Astrocyte of the cerebellum (primary cell): ENCODE measurements at regions not wholly inside any gene's neighbourhood (a gene's known extent, or its start where the extent isn't known, plus 50 kb on each side); places are given as distances from the start of the nearest gene placed in this dataset.

Experiments used
- DNase-seq: peaks from one replicate; pipeline ENCODE4 v3.0.0-alpha.2; 2011; ENCODE audit warnings: low read depth
- H3K4me3 ChIP-seq: 2 replicates; pipeline ENCODE4 v1.5.1; 2011; ENCODE audit warnings: mild to moderate bottlenecking, low read depth, low read length, moderate library complexity
- in situ Hi-C: cut with HindIII; loops from 2 replicates; pipeline ENCODE4 v1.10.0; 2017; ENCODE audit warnings: low sequenced_read_pairs
- TF ChIP-seq, protein P1 (sequence below): IDR thresholded peaks from 2 replicates; pipeline ENCODE4 v1.5.1; 2012; ENCODE audit warnings: low read length, low read depth, moderate library complexity, mild to moderate bottlenecking; ENCODE audit errors: missing control alignments

DNA sequence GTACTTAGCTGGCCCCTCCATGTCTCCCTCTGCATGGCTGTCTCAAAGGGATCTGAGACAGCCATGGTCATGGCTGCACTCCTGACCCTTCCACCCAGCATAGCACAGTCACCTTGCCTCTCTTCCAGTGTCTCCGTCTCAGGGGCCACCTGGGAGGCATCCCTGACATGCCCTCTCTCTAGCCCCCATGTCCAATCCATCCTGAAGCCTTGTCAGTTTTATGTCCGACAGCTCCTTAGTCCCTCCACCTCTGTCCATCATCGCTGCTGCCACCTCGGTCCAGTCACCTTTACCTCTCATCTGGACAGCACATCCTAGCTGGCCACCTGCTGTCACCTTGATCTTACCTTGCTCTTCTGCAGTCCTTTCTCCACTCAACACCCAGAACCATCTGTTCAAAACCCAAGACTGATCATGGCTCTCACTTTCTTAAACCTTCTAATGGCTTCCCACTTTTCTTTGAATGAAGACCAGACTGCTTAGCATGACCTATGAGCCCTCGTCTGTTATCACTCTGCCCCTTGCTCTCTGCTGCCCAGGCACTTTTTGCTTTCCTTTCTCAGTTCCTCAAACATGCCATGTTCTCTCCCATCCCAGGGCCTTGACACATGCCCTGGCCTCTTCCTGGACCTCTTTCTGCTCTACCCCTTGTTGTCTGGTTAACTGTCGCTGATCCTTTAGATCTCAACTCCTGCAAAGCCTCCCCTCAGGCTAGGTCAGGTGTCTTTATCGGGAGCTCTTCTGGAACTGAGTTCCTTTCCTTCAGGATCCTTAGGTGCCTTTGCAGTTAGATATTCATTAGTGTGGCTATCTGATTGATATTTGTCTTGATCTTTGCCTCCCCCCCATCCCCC, 181.8 kb upstream of the PITX1 start:
- in situ Hi-C loops, result no loop called here
- H3K4me3 ChIP-seq, result no peak overlapping the region
- TF ChIP-seq, protein P1, sequence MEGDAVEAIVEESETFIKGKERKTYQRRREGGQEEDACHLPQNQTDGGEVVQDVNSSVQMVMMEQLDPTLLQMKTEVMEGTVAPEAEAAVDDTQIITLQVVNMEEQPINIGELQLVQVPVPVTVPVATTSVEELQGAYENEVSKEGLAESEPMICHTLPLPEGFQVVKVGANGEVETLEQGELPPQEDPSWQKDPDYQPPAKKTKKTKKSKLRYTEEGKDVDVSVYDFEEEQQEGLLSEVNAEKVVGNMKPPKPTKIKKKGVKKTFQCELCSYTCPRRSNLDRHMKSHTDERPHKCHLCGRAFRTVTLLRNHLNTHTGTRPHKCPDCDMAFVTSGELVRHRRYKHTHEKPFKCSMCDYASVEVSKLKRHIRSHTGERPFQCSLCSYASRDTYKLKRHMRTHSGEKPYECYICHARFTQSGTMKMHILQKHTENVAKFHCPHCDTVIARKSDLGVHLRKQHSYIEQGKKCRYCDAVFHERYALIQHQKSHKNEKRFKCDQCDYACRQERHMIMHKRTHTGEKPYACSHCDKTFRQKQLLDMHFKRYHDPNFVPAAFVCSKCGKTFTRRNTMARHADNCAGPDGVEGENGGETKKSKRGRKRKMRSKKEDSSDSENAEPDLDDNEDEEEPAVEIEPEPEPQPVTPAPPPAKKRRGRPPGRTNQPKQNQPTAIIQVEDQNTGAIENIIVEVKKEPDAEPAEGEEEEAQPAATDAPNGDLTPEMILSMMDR, result no peak
- DNase-seq, result no peak

DNA sequence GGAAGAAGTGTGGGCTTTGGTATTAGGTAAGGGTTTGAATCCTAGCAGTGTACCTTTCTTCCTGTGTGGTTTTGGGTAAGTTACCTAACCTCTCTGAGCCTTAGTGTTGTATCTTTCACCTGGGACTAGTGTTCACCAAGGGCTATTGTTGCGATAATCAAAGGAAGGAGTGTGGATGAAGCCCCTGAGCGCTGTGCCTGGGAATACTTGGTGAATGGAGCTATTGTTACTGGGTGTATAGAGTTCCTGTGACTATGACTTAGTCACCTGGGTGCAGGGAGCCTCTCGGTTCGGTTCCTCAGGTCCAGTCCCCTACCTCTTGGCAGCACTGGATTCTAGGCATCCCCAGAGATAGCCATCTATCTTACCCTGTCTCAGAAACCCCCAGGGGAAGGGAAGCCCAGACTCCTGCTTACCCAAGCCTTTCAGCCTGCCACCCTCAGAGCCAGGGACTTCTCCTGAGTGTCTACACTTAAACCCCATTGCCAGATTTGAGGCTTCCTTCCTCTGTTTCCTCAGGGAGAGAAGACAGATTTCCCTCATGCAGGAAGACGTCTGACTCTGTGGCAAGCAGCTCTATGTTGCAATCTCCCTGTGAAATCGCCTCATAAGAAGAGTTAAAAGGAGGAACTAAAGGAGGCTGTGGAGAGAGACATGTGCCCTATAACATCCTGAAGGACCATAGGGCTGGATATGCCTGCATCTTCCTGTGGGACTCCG, 181.0 kb upstream of the PITX1 start:
- in situ Hi-C loops, result no loop called here
- no peak for DNase-seq
- no peak overlapping the region for H3K4me3 ChIP-seq
- TF ChIP-seq, protein P1, result no peak

DNA sequence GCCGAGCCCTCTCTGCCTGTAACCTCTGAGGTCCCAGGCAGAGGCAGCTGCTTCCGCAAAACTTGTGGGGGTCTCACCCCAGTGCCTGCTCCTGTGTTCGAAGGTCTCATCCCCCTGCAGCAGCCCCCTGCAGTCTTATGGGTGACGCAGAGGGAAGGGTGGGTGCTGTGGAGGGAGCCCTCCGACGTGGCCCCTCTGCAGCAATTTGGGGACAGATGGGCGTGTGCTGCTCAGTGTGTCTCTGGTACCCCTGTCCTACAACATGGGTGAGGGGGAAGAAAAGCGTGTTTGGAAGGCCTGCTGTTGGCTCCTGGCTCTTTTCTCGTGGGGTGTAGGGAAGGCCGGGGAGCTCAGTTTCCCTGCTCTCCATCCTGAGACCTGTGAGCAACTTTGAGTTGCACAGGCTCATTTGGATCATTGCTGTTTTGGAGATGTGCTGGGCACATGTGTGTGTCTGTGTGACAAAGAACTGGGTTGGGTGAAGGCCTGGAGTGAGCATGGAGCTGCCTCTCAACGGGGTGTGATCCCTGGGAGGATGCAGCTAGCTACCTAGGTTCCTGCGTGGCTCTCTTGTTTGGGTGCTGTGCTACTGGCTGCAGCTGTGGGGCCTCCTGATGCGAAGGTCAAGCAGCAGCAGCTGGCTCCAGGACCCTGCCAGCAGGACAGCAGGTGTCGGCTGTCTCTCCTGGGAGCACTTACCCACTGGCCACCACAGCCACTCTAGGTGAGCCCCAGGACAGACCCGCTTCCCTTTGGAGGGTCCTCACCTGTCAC, 179.6 kb upstream of the PITX1 start:
- no peak for DNase-seq
- in situ Hi-C loops, result no loop called here
- no peak overlapping the region for H3K4me3 ChIP-seq
- TF ChIP-seq, protein P1, result no peak

DNA sequence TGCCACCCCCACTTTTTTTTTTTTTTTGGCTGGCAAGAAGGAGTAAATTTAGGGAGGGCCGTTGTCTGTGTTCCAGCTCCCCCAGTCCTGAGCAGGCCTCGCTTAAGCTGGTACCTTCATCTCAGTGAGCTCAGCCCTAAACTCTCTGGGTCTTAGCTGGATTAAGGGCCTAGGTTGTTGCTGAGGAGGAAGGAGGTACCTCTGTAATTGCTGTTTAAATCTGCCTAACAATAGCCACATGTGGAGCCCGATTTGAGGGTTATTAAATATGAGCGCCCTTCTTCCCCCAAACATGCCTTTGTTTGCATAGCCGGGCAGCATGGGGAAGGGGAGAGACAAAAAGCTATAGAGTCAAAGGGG, 179.0 kb upstream of the PITX1 start:
- DNase-seq, result no peak
- H3K4me3 ChIP-seq, result no peak overlapping the region
- in situ Hi-C loops, result no loop called here
- TF ChIP-seq, protein P1, result no peak

DNA sequence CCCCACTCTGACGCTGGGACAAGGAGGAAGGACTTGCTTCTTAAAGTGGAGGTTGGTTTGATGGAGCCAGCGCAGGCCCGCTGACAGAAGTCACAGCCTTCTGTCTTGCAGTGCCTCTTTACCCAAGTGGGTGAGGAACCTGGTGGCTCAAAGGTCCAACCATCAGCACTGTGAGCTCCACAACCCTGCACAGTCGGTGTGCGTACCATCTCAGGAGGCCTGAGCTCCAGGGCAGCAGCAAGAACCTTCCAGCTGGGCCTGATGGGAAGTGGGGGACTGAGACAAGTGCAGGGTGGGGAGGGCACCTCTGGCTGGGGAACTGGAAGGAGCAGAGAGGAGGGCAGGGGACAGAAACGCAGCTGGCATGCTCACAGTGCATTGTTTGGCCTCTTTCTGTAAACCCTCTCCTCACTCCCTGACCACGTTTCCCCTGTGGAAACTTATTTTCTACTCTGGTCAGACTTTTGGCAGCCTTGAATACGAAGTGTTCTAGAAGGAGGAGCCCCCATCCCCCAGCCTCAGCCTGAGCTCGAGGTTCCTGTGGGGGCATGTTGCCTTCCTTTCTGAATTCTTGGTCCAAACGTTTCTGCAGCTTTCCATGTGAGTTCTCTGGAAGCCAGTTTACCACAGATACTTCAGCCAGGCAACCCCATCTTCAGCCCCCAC, 178.5 kb upstream of the PITX1 start:
- TF ChIP-seq, protein P1, result no peak
- in situ Hi-C loops, result no loop called here
- no peak for DNase-seq
- H3K4me3 ChIP-seq, result no peak overlapping the region

DNA sequence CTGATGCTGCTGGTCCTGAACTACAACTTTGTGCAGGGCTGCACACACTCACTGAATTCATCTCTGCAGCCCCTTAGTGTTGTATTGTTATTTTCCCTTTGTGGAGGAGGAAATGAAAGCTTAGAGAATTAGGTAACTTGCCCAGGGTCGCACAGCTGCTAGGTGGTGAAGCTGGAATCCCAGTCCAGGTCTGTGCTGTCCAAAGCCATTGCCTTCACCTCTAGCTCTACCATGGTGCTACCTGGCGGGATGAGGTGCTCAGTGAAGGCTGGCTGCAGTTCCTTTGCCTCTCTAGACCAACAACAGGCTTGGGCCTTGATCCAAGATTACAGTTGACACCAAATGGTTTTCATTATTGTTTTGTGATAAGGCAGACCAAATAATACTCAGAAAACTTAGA, 177.8 kb upstream of the PITX1 start:
- no peak overlapping the region for H3K4me3 ChIP-seq
- TF ChIP-seq, protein P1, result no peak
- no peak for DNase-seq
- in situ Hi-C loops, result no loop called here
